ENCODE measurements at regions not wholly inside any gene's neighbourhood (a gene's known extent, or its start where the extent isn't known, plus 50 kb on each side); places are given as distances from the start of the nearest gene placed in this dataset.

DNA sequence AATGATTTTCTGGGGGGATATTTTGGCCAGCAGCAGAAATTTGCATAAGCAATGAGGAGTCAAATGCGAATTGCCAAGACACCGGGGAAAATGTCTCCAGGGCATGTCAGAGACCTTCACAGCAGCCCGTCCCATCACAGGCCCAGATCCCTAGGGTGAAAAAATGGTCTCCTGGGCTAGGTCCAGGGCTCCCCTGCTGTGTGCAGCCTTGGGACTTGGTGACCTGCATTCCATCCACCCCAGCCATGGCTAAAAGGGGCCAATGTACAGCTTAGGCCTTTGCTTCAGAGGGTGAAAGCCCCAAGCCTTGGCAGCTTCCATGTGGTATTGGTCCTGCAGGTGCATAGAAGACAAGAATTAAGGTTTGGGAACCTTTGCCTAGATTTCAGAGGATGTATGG lies 534.5 kb upstream of the MEF2C start:
- Histone ChIP-seq H3K9me1 (ENCODE audit: insufficient read depth, low read length) (no peaks in the 10 kb centered on the region), H4K5ac (ENCODE audit: low read depth, low read length) (no peak overlapping the region), H2AK9ac (replicated peaks; ENCODE audit: low read depth, low read length, poor library complexity) (no peak overlapping the region), H3K14ac (replicated peaks; ENCODE audit: low read depth, low read length) (no peak overlapping the region), H2BK120ac (ENCODE audit: low read depth, low read length) (no peak overlapping the region), H3K9me3 (ENCODE audit: control insufficient read depth, insufficient read depth, low read length) (no peaks in the 10 kb centered on the region), H3K27ac (ENCODE audit: insufficient read depth, low read length) (no peak overlapping the region), H3K27me3 (ENCODE audit: control insufficient read depth, insufficient read depth, low read length) (no peaks in the 10 kb centered on the region), H3K9ac (ENCODE audit: low read depth, low read length) (no peak overlapping the region), H3K36me3 (ENCODE audit: control insufficient read depth, insufficient read depth, low read length) (no peaks in the 10 kb centered on the region), H3K4me1 (ENCODE audit: control insufficient read depth, insufficient read depth, low read length) (no peaks in the 10 kb centered on the region), H2BK20ac (ENCODE audit: low read depth, low read length) (no peak overlapping the region), H3K4me3 (ENCODE audit: insufficient read depth, low read depth, low read length) (no peak overlapping the region), H4K91ac (ENCODE audit: insufficient read depth, low read depth, low read length) (no peak overlapping the region), H3K4me2 (ENCODE audit: low read depth, low read length) (no peak overlapping the region), H4K20me1 (ENCODE audit: insufficient read depth, low read length) (no peaks in the 10 kb centered on the region), H3K18ac (ENCODE audit: low read depth, low read length) (no peak overlapping the region), H2AK5ac (ENCODE audit: low read depth, low read length) (no peak overlapping the region), H4K8ac (ENCODE audit: low read depth in 2 of 2, low read length in 2 of 2) (no peak overlapping the region), H3K4ac (ENCODE audit: low read depth, low read length) (no peak overlapping the region), H3K23ac (ENCODE audit: low read depth, low read length) (no peak overlapping the region), H2AFZ (replicated peaks; ENCODE audit: low read length, poor library complexity) (no peak overlapping the region), H2BK5ac (ENCODE audit: low read depth, low read length, poor library complexity, severe bottlenecking) (no peak overlapping the region), H3K79me1 (ENCODE audit: low read depth in 1 of 2, low read length in 2 of 2) (no peaks in the 10 kb centered on the region), H2BK15ac (ENCODE audit: low read depth, low read length) (no peak overlapping the region), H3K56ac (ENCODE audit: extremely low read depth, insufficient read depth, low read length) (no peak overlapping the region)
- intact Hi-C loops (cut with micrococcal nuclease) = no loop called here
- no peak for TF ChIP-seq NFE2L2 (IDR thresholded peaks at IDR 0.05; ENCODE audit: low read depth, low read length)
- no peak for TF ChIP-seq RCOR1 (IDR thresholded peaks at IDR 0.05; ENCODE audit: insufficient replicate concordance, low read length)
- TF ChIP-seq CEBPB (IDR thresholded peaks at IDR 0.05; ENCODE audit: low read depth, low read length) = no peak
- no peak for TF ChIP-seq MAFK (IDR thresholded peaks at IDR 0.05; ENCODE audit: low read depth, low read length)
- no peak for TF ChIP-seq RFX5 (IDR thresholded peaks at IDR 0.05; ENCODE audit: low read depth, low read length)
- TF ChIP-seq, protein P1, sequence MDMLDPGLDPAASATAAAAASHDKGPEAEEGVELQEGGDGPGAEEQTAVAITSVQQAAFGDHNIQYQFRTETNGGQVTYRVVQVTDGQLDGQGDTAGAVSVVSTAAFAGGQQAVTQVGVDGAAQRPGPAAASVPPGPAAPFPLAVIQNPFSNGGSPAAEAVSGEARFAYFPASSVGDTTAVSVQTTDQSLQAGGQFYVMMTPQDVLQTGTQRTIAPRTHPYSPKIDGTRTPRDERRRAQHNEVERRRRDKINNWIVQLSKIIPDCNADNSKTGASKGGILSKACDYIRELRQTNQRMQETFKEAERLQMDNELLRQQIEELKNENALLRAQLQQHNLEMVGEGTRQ (IDR thresholded peaks at IDR 0.05; ENCODE audit: low read depth, low read length) = no peak
- TF ChIP-seq, protein P2, sequence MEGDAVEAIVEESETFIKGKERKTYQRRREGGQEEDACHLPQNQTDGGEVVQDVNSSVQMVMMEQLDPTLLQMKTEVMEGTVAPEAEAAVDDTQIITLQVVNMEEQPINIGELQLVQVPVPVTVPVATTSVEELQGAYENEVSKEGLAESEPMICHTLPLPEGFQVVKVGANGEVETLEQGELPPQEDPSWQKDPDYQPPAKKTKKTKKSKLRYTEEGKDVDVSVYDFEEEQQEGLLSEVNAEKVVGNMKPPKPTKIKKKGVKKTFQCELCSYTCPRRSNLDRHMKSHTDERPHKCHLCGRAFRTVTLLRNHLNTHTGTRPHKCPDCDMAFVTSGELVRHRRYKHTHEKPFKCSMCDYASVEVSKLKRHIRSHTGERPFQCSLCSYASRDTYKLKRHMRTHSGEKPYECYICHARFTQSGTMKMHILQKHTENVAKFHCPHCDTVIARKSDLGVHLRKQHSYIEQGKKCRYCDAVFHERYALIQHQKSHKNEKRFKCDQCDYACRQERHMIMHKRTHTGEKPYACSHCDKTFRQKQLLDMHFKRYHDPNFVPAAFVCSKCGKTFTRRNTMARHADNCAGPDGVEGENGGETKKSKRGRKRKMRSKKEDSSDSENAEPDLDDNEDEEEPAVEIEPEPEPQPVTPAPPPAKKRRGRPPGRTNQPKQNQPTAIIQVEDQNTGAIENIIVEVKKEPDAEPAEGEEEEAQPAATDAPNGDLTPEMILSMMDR (conservative IDR thresholded peaks at IDR 0.05; ENCODE audit: low read depth, low read length) = no peak
- TF ChIP-seq FOS (IDR thresholded peaks at IDR 0.05; ENCODE audit: low read depth, low read length) = no peak
- no peak for TF ChIP-seq CHD1 (IDR thresholded peaks at IDR 0.05; ENCODE audit: low read depth, low read length)
- TF ChIP-seq MXI1 (IDR thresholded peaks at IDR 0.05; ENCODE audit: borderline replicate concordance, low read depth, low read length) = no peak
- no peak for TF ChIP-seq POLR2A (IDR thresholded peaks at IDR 0.05; ENCODE audit: low read depth, low read length)
- TF ChIP-seq MAZ (IDR thresholded peaks at IDR 0.05; ENCODE audit: borderline replicate concordance, low read depth, low read length) = no peak
- no peak for TF ChIP-seq SMC3 (IDR thresholded peaks at IDR 0.05; ENCODE audit: low read depth, low read length)
- TF ChIP-seq, protein P3, sequence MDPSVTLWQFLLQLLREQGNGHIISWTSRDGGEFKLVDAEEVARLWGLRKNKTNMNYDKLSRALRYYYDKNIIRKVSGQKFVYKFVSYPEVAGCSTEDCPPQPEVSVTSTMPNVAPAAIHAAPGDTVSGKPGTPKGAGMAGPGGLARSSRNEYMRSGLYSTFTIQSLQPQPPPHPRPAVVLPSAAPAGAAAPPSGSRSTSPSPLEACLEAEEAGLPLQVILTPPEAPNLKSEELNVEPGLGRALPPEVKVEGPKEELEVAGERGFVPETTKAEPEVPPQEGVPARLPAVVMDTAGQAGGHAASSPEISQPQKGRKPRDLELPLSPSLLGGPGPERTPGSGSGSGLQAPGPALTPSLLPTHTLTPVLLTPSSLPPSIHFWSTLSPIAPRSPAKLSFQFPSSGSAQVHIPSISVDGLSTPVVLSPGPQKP (IDR thresholded peaks at IDR 0.05; ENCODE audit: borderline replicate concordance, low read depth, low read length) = no peak
- TF ChIP-seq BHLHE40 (IDR thresholded peaks at IDR 0.05; ENCODE audit: low read depth, low read length) = no peak
- TF ChIP-seq RAD21 (IDR thresholded peaks at IDR 0.05; ENCODE audit: low read length) = no peak
- CTCF ChIA-PET = no interaction called here
- BruUV-seq (replicated peaks) = no TSS peak
- 82% methylated on average over 2 of the region's 3 CpGs; no CpG with 5 or more reads in 1 of the 2 experiments for WGBS, 2 experiments (ENCODE audit: extremely low coverage in 2 of 2, insufficient read length in 1 of 2)
- POLR2A ChIA-PET (ENCODE audit: unreplicated experiment) = no interaction called here
- in situ Hi-C loops (cut with MboI; ENCODE audit: low sequenced_read_pairs) = no loop called here
- no peak for DNase-seq
- no peak for ATAC-seq (ENCODE audit: low read depth)
- dilution Hi-C loops (cut with HindIII; ENCODE audit: low sequenced_read_pairs, unreplicated experiment) = no loop called here
